ENCODE measurements at regions not wholly inside any gene's neighbourhood (a gene's known extent, or its start where the extent isn't known, plus 50 kb on each side); places are given as distances from the start of the nearest gene placed in this dataset.

- WGBS, 2 experiments (ENCODE audit: extremely low coverage in 2 of 2, insufficient read length in 1 of 2) = no CpG with 5 or more reads among the region's 4 CpGs
These were observed 278.1 kb downstream of the SLC6A15 start for GRCh38 chr12:84634526-84634925.

More at GRCh38 chr12:84634526-84634925, 278.1 kb downstream of the SLC6A15 start:
- Histone ChIP-seq H3K18ac (ENCODE audit: low read depth, low read length) (no peak overlapping the region), H4K20me1 (ENCODE audit: insufficient read depth, low read length) (no peaks in the 10 kb centered on the region), H3K9me1 (ENCODE audit: insufficient read depth, low read length) (no peaks in the 10 kb centered on the region), H3K56ac (ENCODE audit: extremely low read depth, insufficient read depth, low read length) (no peak overlapping the region), H2BK120ac (ENCODE audit: low read depth, low read length) (no peak overlapping the region), H3K14ac (replicated peaks; ENCODE audit: low read depth, low read length) (no peak overlapping the region), H3K23ac (ENCODE audit: low read depth, low read length) (no peak overlapping the region), H3K9ac (ENCODE audit: low read depth, low read length) (no peak overlapping the region), H4K5ac (ENCODE audit: low read depth, low read length) (no peak overlapping the region), H2BK5ac (ENCODE audit: low read depth, low read length, poor library complexity, severe bottlenecking) (no peak overlapping the region), H2AFZ (replicated peaks; ENCODE audit: low read length, poor library complexity) (no peak overlapping the region), H2BK20ac (ENCODE audit: low read depth, low read length) (no peak overlapping the region), H2AK5ac (ENCODE audit: low read depth, low read length) (no peak overlapping the region), H3K27ac (ENCODE audit: insufficient read depth, low read length) (no peak overlapping the region), H3K4ac (ENCODE audit: low read depth, low read length) (no peak overlapping the region), H2AK9ac (replicated peaks; ENCODE audit: low read depth, low read length, poor library complexity) (no peak overlapping the region), H4K91ac (ENCODE audit: insufficient read depth, low read depth, low read length) (no peak overlapping the region), H3K4me1 (ENCODE audit: control insufficient read depth, insufficient read depth, low read length) (peaks cover 5% of the 10 kb centered on the region), H3K4me2 (ENCODE audit: low read depth, low read length) (no peak overlapping the region), H3K79me1 (ENCODE audit: low read depth in 1 of 2, low read length in 2 of 2) (no peaks in the 10 kb centered on the region), H4K8ac (ENCODE audit: low read depth in 2 of 2, low read length in 2 of 2) (no peak overlapping the region), H3K4me3 (ENCODE audit: insufficient read depth, low read depth, low read length) (no peak overlapping the region), H3K9me3 (ENCODE audit: control insufficient read depth, insufficient read depth, low read length) (no peaks in the 10 kb centered on the region), H3K27me3 (ENCODE audit: control insufficient read depth, insufficient read depth, low read length) (no peaks in the 10 kb centered on the region), H2BK15ac (ENCODE audit: low read depth, low read length) (no peak overlapping the region), H3K36me3 (ENCODE audit: control insufficient read depth, insufficient read depth, low read length) (no peaks in the 10 kb centered on the region)
- in situ Hi-C loops (cut with MboI; ENCODE audit: low sequenced_read_pairs) (no loop called here), dilution Hi-C loops (cut with HindIII; ENCODE audit: low sequenced_read_pairs, unreplicated experiment) (no loop called here), intact Hi-C loops (cut with micrococcal nuclease) (no loop called here)
- no peak for DNase-seq
- BruUV-seq (replicated peaks) = no TSS peak
- ChIA-PET CTCF (no interaction called here), POLR2A (ENCODE audit: unreplicated experiment) (no interaction called here)
- ATAC-seq (ENCODE audit: low read depth) = no peak
- TF ChIP-seq, protein P1, sequence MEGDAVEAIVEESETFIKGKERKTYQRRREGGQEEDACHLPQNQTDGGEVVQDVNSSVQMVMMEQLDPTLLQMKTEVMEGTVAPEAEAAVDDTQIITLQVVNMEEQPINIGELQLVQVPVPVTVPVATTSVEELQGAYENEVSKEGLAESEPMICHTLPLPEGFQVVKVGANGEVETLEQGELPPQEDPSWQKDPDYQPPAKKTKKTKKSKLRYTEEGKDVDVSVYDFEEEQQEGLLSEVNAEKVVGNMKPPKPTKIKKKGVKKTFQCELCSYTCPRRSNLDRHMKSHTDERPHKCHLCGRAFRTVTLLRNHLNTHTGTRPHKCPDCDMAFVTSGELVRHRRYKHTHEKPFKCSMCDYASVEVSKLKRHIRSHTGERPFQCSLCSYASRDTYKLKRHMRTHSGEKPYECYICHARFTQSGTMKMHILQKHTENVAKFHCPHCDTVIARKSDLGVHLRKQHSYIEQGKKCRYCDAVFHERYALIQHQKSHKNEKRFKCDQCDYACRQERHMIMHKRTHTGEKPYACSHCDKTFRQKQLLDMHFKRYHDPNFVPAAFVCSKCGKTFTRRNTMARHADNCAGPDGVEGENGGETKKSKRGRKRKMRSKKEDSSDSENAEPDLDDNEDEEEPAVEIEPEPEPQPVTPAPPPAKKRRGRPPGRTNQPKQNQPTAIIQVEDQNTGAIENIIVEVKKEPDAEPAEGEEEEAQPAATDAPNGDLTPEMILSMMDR (conservative IDR thresholded peaks at IDR 0.05; ENCODE audit: low read depth, low read length) = no peak
- TF ChIP-seq BHLHE40 (IDR thresholded peaks at IDR 0.05; ENCODE audit: low read depth, low read length) = no peak
- TF ChIP-seq RAD21 (IDR thresholded peaks at IDR 0.05; ENCODE audit: low read length) = no peak
- TF ChIP-seq MAZ (IDR thresholded peaks at IDR 0.05; ENCODE audit: borderline replicate concordance, low read depth, low read length) = no peak
- TF ChIP-seq, protein P2, sequence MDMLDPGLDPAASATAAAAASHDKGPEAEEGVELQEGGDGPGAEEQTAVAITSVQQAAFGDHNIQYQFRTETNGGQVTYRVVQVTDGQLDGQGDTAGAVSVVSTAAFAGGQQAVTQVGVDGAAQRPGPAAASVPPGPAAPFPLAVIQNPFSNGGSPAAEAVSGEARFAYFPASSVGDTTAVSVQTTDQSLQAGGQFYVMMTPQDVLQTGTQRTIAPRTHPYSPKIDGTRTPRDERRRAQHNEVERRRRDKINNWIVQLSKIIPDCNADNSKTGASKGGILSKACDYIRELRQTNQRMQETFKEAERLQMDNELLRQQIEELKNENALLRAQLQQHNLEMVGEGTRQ (IDR thresholded peaks at IDR 0.05; ENCODE audit: low read depth, low read length) = no peak
- no peak for TF ChIP-seq RCOR1 (IDR thresholded peaks at IDR 0.05; ENCODE audit: insufficient replicate concordance, low read length)
- no peak for TF ChIP-seq FOS (IDR thresholded peaks at IDR 0.05; ENCODE audit: low read depth, low read length)
- no peak for TF ChIP-seq CHD1 (IDR thresholded peaks at IDR 0.05; ENCODE audit: low read depth, low read length)
- TF ChIP-seq SMC3 (IDR thresholded peaks at IDR 0.05; ENCODE audit: low read depth, low read length) = no peak
- TF ChIP-seq RFX5 (IDR thresholded peaks at IDR 0.05; ENCODE audit: low read depth, low read length) = no peak
- TF ChIP-seq CEBPB (IDR thresholded peaks at IDR 0.05; ENCODE audit: low read depth, low read length) = no peak

Data from IMR-90 (cell line).